DND-41 (cell line): ENCODE measurements at regions not wholly inside any gene's neighbourhood (a gene's known extent, or its start where the extent isn't known, plus 50 kb on each side); places are given as distances from the start of the nearest gene placed in this dataset.

Source experiments
- ATAC-seq: fragments of 200-7000 bp; cut with Tn5 transposase; 3 replicates; pipeline ENCODE4 v1.9.1; 2021; ENCODE audit warnings: low read depth; ENCODE audit not compliant: insufficient read depth
- DNase-seq: peaks from one replicate; pipeline ENCODE4 v3.0.0-alpha.2; 2020
- H2AFZ ChIP-seq: 2 replicates; pipeline ENCODE4 v1.6.0; 2012; ENCODE audit warnings: low read depth, low read length
- H3K27ac ChIP-seq: 2 replicates; pipeline ENCODE4 v1.5.1; 2012; ENCODE audit warnings: low read length, inconsistent platforms
- H3K27me3 ChIP-seq: fragments of 200-600 bp; sonication (generic); 2 replicates; pipeline ENCODE4 v1.6.0; 2012; ENCODE audit warnings: low read length, mild to moderate bottlenecking, inconsistent platforms; ENCODE audit not compliant: insufficient read depth, poor library complexity
- H3K36me3 ChIP-seq: 2 replicates; pipeline ENCODE4 v1.5.1; 2012; ENCODE audit warnings: low read length, inconsistent platforms; ENCODE audit not compliant: insufficient read depth
- H3K4me1 ChIP-seq: 2 replicates; pipeline ENCODE4 v1.5.1; 2012; ENCODE audit warnings: mild to moderate bottlenecking, low read length; ENCODE audit not compliant: insufficient read depth
- H3K4me2 ChIP-seq: 2 replicates; pipeline ENCODE4 v1.6.0; 2012; ENCODE audit warnings: mild to moderate bottlenecking, moderate library complexity, low read length, inconsistent platforms; ENCODE audit not compliant: insufficient read depth
- H3K4me3 ChIP-seq, 2 experiments: fragments of 200-600 bp in 1 of 2; shearing (Covaris generic) in 1 of 2; 2 replicates each; pipeline ENCODE4 v1.5.1; 2012 to 2016; ENCODE audit warnings: inconsistent platforms in 2 of 2, low read length in 2 of 2, mild to moderate bottlenecking in 2 of 2, low read depth in 1 of 2, moderate library complexity in 1 of 2
- H3K79me2 ChIP-seq: 2 replicates; pipeline ENCODE4 v1.6.0; 2012; ENCODE audit warnings: low read length, inconsistent platforms; ENCODE audit not compliant: insufficient read depth
- H3K9ac ChIP-seq: 2 replicates; pipeline ENCODE4 v1.6.0; 2012; ENCODE audit warnings: low read depth, mild to moderate bottlenecking, inconsistent platforms, low read length, moderate library complexity
- H3K9me3 ChIP-seq: 2 replicates; pipeline ENCODE4 v1.5.1; 2012; ENCODE audit warnings: low read length, moderate library complexity, mild to moderate bottlenecking, inconsistent platforms; ENCODE audit not compliant: insufficient read depth, severe bottlenecking
- H4K20me1 ChIP-seq: 2 replicates; pipeline ENCODE4 v1.6.0; 2012; ENCODE audit warnings: low read length; ENCODE audit not compliant: insufficient read depth
- CTCF ChIP-seq: IDR thresholded peaks from 2 replicates; pipeline ENCODE4 v1.5.1; 2012; ENCODE audit warnings: borderline replicate concordance, low read length, moderate library complexity, mild to moderate bottlenecking; ENCODE audit not compliant: poor library complexity, severe bottlenecking; ENCODE audit errors: extremely low read depth
- EZH2 ChIP-seq: IDR thresholded peaks from 3 replicates; pipeline ENCODE4 v1.6.1; 2012; ENCODE audit warnings: borderline replicate concordance, low read depth, mild to moderate bottlenecking, moderate library complexity, low read length, inconsistent platforms; ENCODE audit not compliant: severe bottlenecking

GRCh38 chr17:31629696-31630470 is 229.2 kb downstream of the COPRS start:
- DNase-seq (no peak), ATAC-seq (no peak)
- H2AFZ ChIP-seq: no peak overlapping the region
- no peaks in the 10 kb centered on the region for H3K4me1 ChIP-seq
- H3K36me3 ChIP-seq: no peaks in the 10 kb centered on the region
- H3K4me2 ChIP-seq: no peak overlapping the region
- H3K9me3 ChIP-seq: peaks cover 4% of the 10 kb centered on the region
- no peaks in the 10 kb centered on the region for H3K27me3 ChIP-seq
- no peak overlapping the region for H3K27ac ChIP-seq
- H3K79me2 ChIP-seq: no peaks in the 10 kb centered on the region
- H3K9ac ChIP-seq: no peak overlapping the region
- no peaks in the 10 kb centered on the region for H4K20me1 ChIP-seq
- TF ChIP-seq CTCF (no peak), EZH2 (no peak)
- no peak overlapping the region for H3K4me3 ChIP-seq

GRCh38 chr17:31627960-31628359 is 231.1 kb downstream of the COPRS start:
- H3K79me2 ChIP-seq: no peaks in the 10 kb centered on the region
- H4K20me1 ChIP-seq: no peaks in the 10 kb centered on the region
- no peak overlapping the region for H3K4me3 ChIP-seq
- H3K4me1 ChIP-seq: no peaks in the 10 kb centered on the region
- no peak overlapping the region for H3K27ac ChIP-seq
- no peaks in the 10 kb centered on the region for H3K36me3 ChIP-seq
- ATAC-seq (no peak), DNase-seq (no peak)
- TF ChIP-seq EZH2 (no peak), CTCF (no peak)
- H3K4me2 ChIP-seq: no peak overlapping the region
- H3K9me3 ChIP-seq: peaks cover 4% of the 10 kb centered on the region
- no peak overlapping the region for H2AFZ ChIP-seq
- H3K27me3 ChIP-seq: no peaks in the 10 kb centered on the region
- H3K9ac ChIP-seq: no peak overlapping the region

GRCh38 chr17:31623990-31624389 is 232.5 kb downstream of the RAB11FIP4 start:
- Histone ChIP-seq H2AFZ (no peak overlapping the region), H3K4me2 (no peak overlapping the region), H3K9me3 (peaks cover 4% of the 10 kb centered on the region), H3K4me1 (no peaks in the 10 kb centered on the region), H3K27ac (no peak overlapping the region), H3K27me3 (no peaks in the 10 kb centered on the region), H4K20me1 (no peaks in the 10 kb centered on the region), H3K36me3 (no peaks in the 10 kb centered on the region), H3K79me2 (no peaks in the 10 kb centered on the region), H3K9ac (no peak overlapping the region), H3K4me3 (no peak overlapping the region)
- TF ChIP-seq CTCF (no peak), EZH2 (no peak)
- DNase-seq (no peak), ATAC-seq (no peak)

GRCh38 chr17:31622500-31622899 is 231.0 kb downstream of the RAB11FIP4 start:
- Histone ChIP-seq H3K9ac (no peak overlapping the region), H3K36me3 (no peaks in the 10 kb centered on the region), H3K27ac (no peak overlapping the region), H3K79me2 (no peaks in the 10 kb centered on the region), H2AFZ (no peak overlapping the region), H3K27me3 (no peaks in the 10 kb centered on the region), H3K9me3 (peaks cover 4% of the 10 kb centered on the region), H3K4me2 (no peak overlapping the region), H3K4me1 (no peaks in the 10 kb centered on the region), H3K4me3 (no peak overlapping the region), H4K20me1 (no peaks in the 10 kb centered on the region)
- TF ChIP-seq EZH2: no peak
- TF ChIP-seq CTCF: no peak
- ATAC-seq (no peak), DNase-seq (no peak)
